Adrenal gland (tissue), 5 donors: ENCODE measurements at regions not wholly inside any gene's neighbourhood (a gene's known extent, or its start where the extent isn't known, plus 50 kb on each side); places are given as distances from the start of the nearest gene placed in this dataset.

ENCODE experiments used
- POLR2A ChIP-seq, 2 donors: fragments of 450-650 bp; IDR thresholded peaks; one replicate each; pipeline ENCODE4 v1.6.1; 2017; ENCODE audit warnings: antibody characterized with exemption in 2 of 2, mild to moderate bottlenecking in 2 of 2, moderate library complexity in 1 of 2
- TF ChIP-seq, protein P1 (sequence below), 6 experiments: fragments of 450-650 bp in 4 of 6; fragments of 200-600 bp in 2 of 6; sonication (generic) in 1 of 6; IDR thresholded peaks; 1 replicate in 5 of 6; 2 replicates in 1 of 6; pipeline versions ENCODE4 v1.5.1 to v1.8.0; 2016 to 2021; ENCODE audit warnings: antibody characterized with exemption in 6 of 6, mild to moderate bottlenecking in 2 of 6, moderate library complexity in 1 of 6
- donor health status: DM: no; HTN: no; CAD: no.

DNA sequence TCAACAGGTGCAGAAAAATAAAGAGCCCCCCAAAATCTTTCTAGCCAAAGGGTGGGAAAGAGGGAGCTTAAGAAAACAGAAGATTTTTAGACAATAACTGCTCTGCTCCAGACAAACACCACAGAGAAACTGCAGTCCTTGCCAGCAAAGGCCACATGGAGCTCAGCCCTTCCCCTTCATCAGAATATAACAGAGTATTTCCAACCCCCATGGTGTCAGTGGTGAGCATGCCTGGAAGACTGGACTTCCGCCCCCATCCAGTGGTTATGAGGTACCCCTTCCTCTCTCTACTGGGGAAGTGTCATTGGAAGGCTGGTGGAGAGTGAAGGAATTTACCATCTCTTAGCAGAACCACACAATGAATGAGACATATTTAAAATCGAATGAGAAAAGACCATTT, 1007.3 kb upstream of the CELF2 start:
- TF ChIP-seq, protein P1, sequence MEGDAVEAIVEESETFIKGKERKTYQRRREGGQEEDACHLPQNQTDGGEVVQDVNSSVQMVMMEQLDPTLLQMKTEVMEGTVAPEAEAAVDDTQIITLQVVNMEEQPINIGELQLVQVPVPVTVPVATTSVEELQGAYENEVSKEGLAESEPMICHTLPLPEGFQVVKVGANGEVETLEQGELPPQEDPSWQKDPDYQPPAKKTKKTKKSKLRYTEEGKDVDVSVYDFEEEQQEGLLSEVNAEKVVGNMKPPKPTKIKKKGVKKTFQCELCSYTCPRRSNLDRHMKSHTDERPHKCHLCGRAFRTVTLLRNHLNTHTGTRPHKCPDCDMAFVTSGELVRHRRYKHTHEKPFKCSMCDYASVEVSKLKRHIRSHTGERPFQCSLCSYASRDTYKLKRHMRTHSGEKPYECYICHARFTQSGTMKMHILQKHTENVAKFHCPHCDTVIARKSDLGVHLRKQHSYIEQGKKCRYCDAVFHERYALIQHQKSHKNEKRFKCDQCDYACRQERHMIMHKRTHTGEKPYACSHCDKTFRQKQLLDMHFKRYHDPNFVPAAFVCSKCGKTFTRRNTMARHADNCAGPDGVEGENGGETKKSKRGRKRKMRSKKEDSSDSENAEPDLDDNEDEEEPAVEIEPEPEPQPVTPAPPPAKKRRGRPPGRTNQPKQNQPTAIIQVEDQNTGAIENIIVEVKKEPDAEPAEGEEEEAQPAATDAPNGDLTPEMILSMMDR (IDR thresholded peaks at IDR 0.05) = no peak
- no peak for TF ChIP-seq POLR2A (IDR thresholded peaks at IDR 0.05)
